ENCODE measurements at regions not wholly inside any gene's neighbourhood (a gene's known extent, or its start where the extent isn't known, plus 50 kb on each side); places are given as distances from the start of the nearest gene placed in this dataset.

DNA sequence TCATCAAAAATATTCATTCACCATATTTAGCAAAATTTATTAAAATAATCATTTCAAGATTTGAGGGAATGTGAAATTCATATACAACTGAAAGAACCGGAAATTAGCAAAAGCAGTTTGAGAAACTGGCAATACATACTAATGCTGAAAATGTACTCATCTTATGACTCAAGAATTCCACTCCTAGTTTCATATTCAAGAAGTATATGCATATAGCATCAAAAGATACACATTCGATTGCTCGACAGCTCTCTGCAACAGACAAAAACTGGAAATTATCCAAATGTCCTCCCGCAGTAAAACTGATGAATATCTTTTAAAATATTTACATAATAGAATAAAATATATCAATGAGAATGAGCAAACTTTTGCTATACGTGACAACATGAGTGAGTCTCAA lies 189.2 kb upstream of the MGAT4C start:
- TF ChIP-seq, protein P1, sequence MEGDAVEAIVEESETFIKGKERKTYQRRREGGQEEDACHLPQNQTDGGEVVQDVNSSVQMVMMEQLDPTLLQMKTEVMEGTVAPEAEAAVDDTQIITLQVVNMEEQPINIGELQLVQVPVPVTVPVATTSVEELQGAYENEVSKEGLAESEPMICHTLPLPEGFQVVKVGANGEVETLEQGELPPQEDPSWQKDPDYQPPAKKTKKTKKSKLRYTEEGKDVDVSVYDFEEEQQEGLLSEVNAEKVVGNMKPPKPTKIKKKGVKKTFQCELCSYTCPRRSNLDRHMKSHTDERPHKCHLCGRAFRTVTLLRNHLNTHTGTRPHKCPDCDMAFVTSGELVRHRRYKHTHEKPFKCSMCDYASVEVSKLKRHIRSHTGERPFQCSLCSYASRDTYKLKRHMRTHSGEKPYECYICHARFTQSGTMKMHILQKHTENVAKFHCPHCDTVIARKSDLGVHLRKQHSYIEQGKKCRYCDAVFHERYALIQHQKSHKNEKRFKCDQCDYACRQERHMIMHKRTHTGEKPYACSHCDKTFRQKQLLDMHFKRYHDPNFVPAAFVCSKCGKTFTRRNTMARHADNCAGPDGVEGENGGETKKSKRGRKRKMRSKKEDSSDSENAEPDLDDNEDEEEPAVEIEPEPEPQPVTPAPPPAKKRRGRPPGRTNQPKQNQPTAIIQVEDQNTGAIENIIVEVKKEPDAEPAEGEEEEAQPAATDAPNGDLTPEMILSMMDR (IDR thresholded peaks at IDR 0.05): no peak
- TF ChIP-seq POLR2AphosphoS5 (IDR thresholded peaks at IDR 0.05) (no peak), POLR2A (IDR thresholded peaks at IDR 0.05) (no peak), EP300 (IDR thresholded peaks at IDR 0.05) (no peak)

Measured in upper lobe of left lung (tissue), 4 donors.